Thyroid gland (tissue), 4 donors: ENCODE measurements at regions not wholly inside any gene's neighbourhood (a gene's known extent, or its start where the extent isn't known, plus 50 kb on each side); places are given as distances from the start of the nearest gene placed in this dataset.

Experiments
- DNase-seq, 2 donors: peaks; one replicate each; pipeline ENCODE4 v3.0.0-alpha.2; 2019
- H3K27ac ChIP-seq, 3 donors: fragments of 200-600 bp; sonication (generic); 1 replicate in 2 of 3; 2 replicates in 1 of 3; pipeline ENCODE4 v1.5.1; 2016 to 2019; ENCODE audit warnings: mild to moderate bottlenecking in 1 of 3, moderate library complexity in 1 of 3
- H3K27me3 ChIP-seq: fragments of 200-600 bp; sonication (generic); one replicate; pipeline ENCODE4 v1.5.1; 2019
- H3K36me3 ChIP-seq, 2 donors: fragments of 200-600 bp; sonication (generic); one replicate each; pipeline ENCODE4 v1.5.1; 2016 to 2019
- H3K4me1 ChIP-seq, 2 donors: fragments of 200-600 bp; sonication (generic); one replicate each; pipeline ENCODE4 v1.5.1; 2017 to 2019
- H3K4me3 ChIP-seq, 3 donors: fragments of 200-600 bp; sonication (generic); replicated peaks in 1 of 3; 1 replicate in 2 of 3; 2 replicates in 1 of 3; pipeline ENCODE4 v1.5.1; 2016; ENCODE audit warnings: mild to moderate bottlenecking in 1 of 3
- H3K9me3 ChIP-seq: fragments of 200-600 bp; sonication (generic); one replicate; pipeline ENCODE4 v1.5.1; 2017
- CTCF ChIP-seq, 6 experiments: fragments of 200-600 bp in 3 of 6; fragments of 450-650 bp in 3 of 6; sonication (generic) in 3 of 6; IDR thresholded peaks; one replicate each; pipeline ENCODE4 v1.5.1; 2016 to 2019; ENCODE audit warnings: antibody characterized with exemption in 6 of 6, mild to moderate bottlenecking in 2 of 6, inconsistent platforms in 1 of 6, moderate library complexity in 1 of 6
- POLR2A ChIP-seq, 2 donors: fragments of 450-650 bp; IDR thresholded peaks; one replicate each; pipeline ENCODE4 v1.6.1; 2017; ENCODE audit warnings: antibody characterized with exemption in 2 of 2, mild to moderate bottlenecking in 2 of 2, moderate library complexity in 1 of 2
- WGBS, 2 donors: methylation state at CpG; one replicate each; pipeline ENCODE4 v1.1.5; 2017; 5-methylcytosine and 5-hydroxymethylcytosine counted together
- intact Hi-C: fragments of 100-400 bp; cut with DNase I; formaldehyde crosslinking; loops from one replicate; pipeline ENCODE4 v1.15.1; 2023

DNA sequence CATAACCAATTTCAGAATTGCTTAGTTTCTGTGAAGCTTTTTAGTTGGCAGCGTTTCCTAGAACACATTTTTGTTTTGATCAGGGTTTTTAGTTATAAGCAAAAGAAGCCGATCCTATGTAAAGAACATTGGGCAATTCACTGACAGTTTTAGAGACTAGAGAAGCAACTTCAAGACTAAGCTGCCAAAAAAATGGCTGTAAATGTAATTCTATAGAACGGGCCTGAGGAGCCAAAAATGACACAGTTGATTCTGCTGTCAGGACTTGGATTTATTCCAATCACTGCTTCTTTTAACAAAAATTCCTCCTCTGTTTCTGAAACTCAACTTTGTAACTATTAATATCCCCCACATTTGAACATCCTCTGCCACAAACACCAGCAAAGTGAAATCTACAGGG is 236.0 kb upstream of the EYS start:
- no peak for TF ChIP-seq CTCF (IDR thresholded peaks at IDR 0.05)
- no peak for TF ChIP-seq POLR2A (IDR thresholded peaks at IDR 0.05)
- Histone ChIP-seq H3K36me3 (no peaks in the 10 kb centered on the region), H3K27me3 (no peaks in the 10 kb centered on the region), H3K4me1 (no peaks in the 10 kb centered on the region), H3K9me3 (no peaks in the 10 kb centered on the region), H3K27ac (no peak overlapping the region), H3K4me3 (no peak overlapping the region)
- WGBS, 2 donors = 66% methylated on average over 3 of the region's 3 CpGs
- intact Hi-C loops = no loop called here
- DNase-seq = no peak

- no peak overlapping the region for H3K27ac ChIP-seq
- no peak overlapping the region for H3K4me3 ChIP-seq
- 79 to 84% methylated on average over 2 of the region's 2 CpGs for WGBS, 2 donors
- H3K27me3 ChIP-seq = no peaks in the 10 kb centered on the region
- no peaks in the 10 kb centered on the region for H3K9me3 ChIP-seq
- no peak for DNase-seq
- intact Hi-C loops = no loop called here
- no peaks in the 10 kb centered on the region for H3K36me3 ChIP-seq
- H3K4me1 ChIP-seq = no peaks in the 10 kb centered on the region
- TF ChIP-seq POLR2A (IDR thresholded peaks at IDR 0.05) (no peak), CTCF (IDR thresholded peaks at IDR 0.05) (no peak)
These were observed 231.0 kb upstream of the EYS start for GRCh38 chr6:65938000-65938399.

- WGBS, 2 donors = 95 to 96% methylated on average over 1 of the region's 1 CpG
These were observed 228.4 kb upstream of the EYS start for GRCh38 chr6:65935412-65935811.

DNA sequence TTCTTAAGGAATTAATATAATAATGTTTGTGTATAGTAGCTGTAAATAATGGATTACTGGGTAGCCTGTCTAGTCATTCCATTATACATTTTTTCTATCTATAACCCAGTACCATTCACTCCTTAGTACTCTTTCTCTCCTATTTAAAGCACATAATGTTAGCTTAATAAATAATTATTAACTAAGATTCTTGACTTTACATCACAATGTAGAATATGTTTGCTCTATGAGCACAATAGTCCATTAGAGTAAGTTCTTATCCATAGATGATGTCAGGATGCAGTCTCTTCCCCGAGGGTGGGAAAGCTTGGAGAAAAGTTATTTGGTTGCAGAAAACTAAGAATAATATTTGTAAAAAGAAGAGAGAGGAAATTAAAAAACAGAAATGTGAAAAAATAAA is 226.4 kb upstream of the EYS start:
- H3K27me3 ChIP-seq = no peaks in the 10 kb centered on the region
- H3K4me3 ChIP-seq = no peak overlapping the region
- H3K4me1 ChIP-seq = no peaks in the 10 kb centered on the region
- H3K36me3 ChIP-seq = no peaks in the 10 kb centered on the region
- DNase-seq = no peak
- no peak overlapping the region for H3K27ac ChIP-seq
- 71 to 74% methylated on average over 1 of the region's 1 CpG for WGBS, 2 donors
- TF ChIP-seq POLR2A (IDR thresholded peaks at IDR 0.05) (no peak), CTCF (IDR thresholded peaks at IDR 0.05) (no peak)
- no peaks in the 10 kb centered on the region for H3K9me3 ChIP-seq
- intact Hi-C loops = no loop called here

More at GRCh38 chr6:65935412-65935811, 228.4 kb upstream of the EYS start:
- intact Hi-C loops = no loop called here
- H3K9me3 ChIP-seq = no peaks in the 10 kb centered on the region
- TF ChIP-seq CTCF (IDR thresholded peaks at IDR 0.05) (no peak), POLR2A (IDR thresholded peaks at IDR 0.05) (no peak)
- H3K4me3 ChIP-seq = no peak overlapping the region
- no peak for DNase-seq
- H3K36me3 ChIP-seq = no peaks in the 10 kb centered on the region
- H3K27me3 ChIP-seq = no peaks in the 10 kb centered on the region
- no peak overlapping the region for H3K27ac ChIP-seq
- no peaks in the 10 kb centered on the region for H3K4me1 ChIP-seq

DNA sequence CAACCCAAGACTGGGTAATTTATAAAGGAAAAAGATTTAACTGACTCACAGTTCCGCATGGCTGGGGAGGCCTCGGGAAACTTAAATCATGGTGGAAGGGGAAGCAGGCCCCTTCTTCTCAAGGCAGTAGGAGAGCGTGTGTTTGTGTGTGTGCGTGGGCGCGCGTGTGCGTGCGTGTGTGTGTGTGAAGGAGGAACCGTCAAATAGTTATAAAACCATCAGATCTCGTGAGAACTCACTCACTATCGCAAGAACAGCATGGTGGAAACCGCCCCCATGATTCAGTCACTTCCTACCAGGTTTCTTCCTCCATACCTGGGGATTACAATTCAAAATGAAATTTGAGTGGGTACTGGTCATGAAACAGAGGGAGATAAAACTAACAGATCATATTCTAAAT is 220.1 kb upstream of the EYS start:
- no peaks in the 10 kb centered on the region for H3K27me3 ChIP-seq
- H3K9me3 ChIP-seq = no peaks in the 10 kb centered on the region
- H3K27ac ChIP-seq = no peak overlapping the region
- no peaks in the 10 kb centered on the region for H3K4me1 ChIP-seq
- no peaks in the 10 kb centered on the region for H3K36me3 ChIP-seq
- WGBS, 2 donors = 94 to 97% methylated on average over 13 of the region's 13 CpGs
- no peak for DNase-seq
- intact Hi-C loops = no loop called here
- no peak for TF ChIP-seq POLR2A (IDR thresholded peaks at IDR 0.05)
- no peak for TF ChIP-seq CTCF (IDR thresholded peaks at IDR 0.05)
- H3K4me3 ChIP-seq = no peak overlapping the region
